Esophagus (tissue), 2 donors: ENCODE measurements at regions not wholly inside any gene's neighbourhood (a gene's known extent, or its start where the extent isn't known, plus 50 kb on each side); places are given as distances from the start of the nearest gene placed in this dataset.

Source experiments
- H3K27ac ChIP-seq, 2 donors: one replicate each; pipeline ENCODE4 v1.5.1; 2013; ENCODE audit warnings: low read depth in 2 of 2, mild to moderate bottlenecking in 2 of 2, inconsistent platforms in 1 of 2, low read length in 1 of 2, moderate library complexity in 1 of 2
- H3K27me3 ChIP-seq, 2 donors: one replicate each; pipeline ENCODE4 v1.6.1; 2013; ENCODE audit warnings: low read length in 2 of 2, control low read depth in 1 of 2, mild to moderate bottlenecking in 1 of 2; ENCODE audit not compliant: insufficient read depth in 2 of 2, control insufficient read depth in 1 of 2
- H3K36me3 ChIP-seq, 2 donors: one replicate each; pipeline ENCODE4 v1.6.1; 2013; ENCODE audit warnings: low read length in 1 of 2; ENCODE audit not compliant: control insufficient read depth in 2 of 2, insufficient read depth in 2 of 2
- H3K4me1 ChIP-seq, 2 donors: one replicate each; pipeline ENCODE4 v1.6.1; 2013; ENCODE audit warnings: low read length in 1 of 2; ENCODE audit not compliant: control insufficient read depth in 2 of 2, insufficient read depth in 2 of 2
- H3K4me3 ChIP-seq, 2 donors: one replicate each; pipeline ENCODE4 v1.5.1; 2013; ENCODE audit warnings: low read length in 2 of 2, mild to moderate bottlenecking in 2 of 2, low read depth in 1 of 2, moderate library complexity in 1 of 2
- H3K9me3 ChIP-seq, 2 donors: one replicate each; pipeline ENCODE4 v1.6.1; 2013; ENCODE audit warnings: mild to moderate bottlenecking in 2 of 2, low read depth in 1 of 2, low read length in 1 of 2, moderate library complexity in 1 of 2; ENCODE audit not compliant: control insufficient read depth in 2 of 2, insufficient read depth in 1 of 2
- WGBS, 2 donors: extraction: QIAGEN DNeasy Blood & Tissue Kit; methylation state at CpG; one replicate each; pipeline ENCODE4 v1.1.7; 2013; 5-methylcytosine and 5-hydroxymethylcytosine counted together
- donor health status: healthy with polysubstance abuse.
- donor health status: Bipolar disorder and iron deficiency.

- 60 to 70% methylated on average over 8 of the region's 8 CpGs for WGBS, 2 donors
- Histone ChIP-seq H3K27me3 (no peaks in the 10 kb centered on the region), H3K27ac (no peak overlapping the region), H3K36me3 (no peaks in the 10 kb centered on the region), H3K9me3 (no peaks in the 10 kb centered on the region), H3K4me1 (no peaks in the 10 kb centered on the region), H3K4me3 (no peak overlapping the region)
Measured at GRCh38 chr18:11512096-11513025, 97.0 kb upstream of the SLC35G4 start.

GRCh38 chr18:11511434-11512095 lies 97.8 kb upstream of the SLC35G4 start:
- Histone ChIP-seq H3K4me1 (no peaks in the 10 kb centered on the region), H3K27ac (no peak overlapping the region), H3K4me3 (no peak overlapping the region), H3K9me3 (no peaks in the 10 kb centered on the region), H3K36me3 (no peaks in the 10 kb centered on the region), H3K27me3 (no peaks in the 10 kb centered on the region)
- 76 to 77% methylated on average over 6 of the region's 6 CpGs for WGBS, 2 donors

- no peaks in the 10 kb centered on the region for H3K36me3 ChIP-seq
- no peaks in the 10 kb centered on the region for H3K27me3 ChIP-seq
- 75 to 78% methylated on average over 6 of the region's 6 CpGs for WGBS, 2 donors
- H3K4me1 ChIP-seq: no peaks in the 10 kb centered on the region
- H3K9me3 ChIP-seq: peaks cover 0 to 3% of the 10 kb centered on the region in 2 donors
- no peak overlapping the region for H3K4me3 ChIP-seq
- H3K27ac ChIP-seq: no peak overlapping the region
Measured at GRCh38 chr18:11506856-11507255, 102.5 kb upstream of the SLC35G4 start.

- Histone ChIP-seq H3K27ac (no peak overlapping the region), H3K4me3 (no peak overlapping the region), H3K36me3 (no peaks in the 10 kb centered on the region), H3K9me3 (peaks cover 0 to 3% of the 10 kb centered on the region in 2 donors), H3K4me1 (no peaks in the 10 kb centered on the region), H3K27me3 (no peaks in the 10 kb centered on the region)
- 59 to 61% methylated on average over 5 of the region's 5 CpGs for WGBS, 2 donors
Measured at GRCh38 chr18:11505993-11506392, 103.4 kb upstream of the SLC35G4 start.

GRCh38 chr18:11504962-11505361 lies 104.4 kb upstream of the SLC35G4 start:
- WGBS, 2 donors: 71 to 78% methylated on average over 6 of the region's 6 CpGs

GRCh38 chr18:11502368-11502767 lies 107.0 kb upstream of the SLC35G4 start:
- Histone ChIP-seq H3K27ac (no peak overlapping the region), H3K36me3 (no peaks in the 10 kb centered on the region), H3K4me3 (no peak overlapping the region), H3K4me1 (no peaks in the 10 kb centered on the region), H3K9me3 (peaks cover 0 to 3% of the 10 kb centered on the region in 2 donors), H3K27me3 (no peaks in the 10 kb centered on the region)
- 81 to 92% methylated on average over 1 of the region's 1 CpG for WGBS, 2 donors

More at GRCh38 chr18:11504962-11505361, 104.4 kb upstream of the SLC35G4 start:
- Histone ChIP-seq H3K27me3 (no peaks in the 10 kb centered on the region), H3K9me3 (peaks cover 0 to 3% of the 10 kb centered on the region in 2 donors), H3K4me3 (no peak overlapping the region), H3K36me3 (no peaks in the 10 kb centered on the region), H3K27ac (no peak overlapping the region), H3K4me1 (no peaks in the 10 kb centered on the region)

GRCh38 chr18:11501352-11501751 lies 108.0 kb upstream of the SLC35G4 start:
- Histone ChIP-seq H3K9me3 (peaks cover 0 to 3% of the 10 kb centered on the region in 2 donors), H3K27ac (no peak overlapping the region), H3K27me3 (no peaks in the 10 kb centered on the region), H3K4me3 (no peak overlapping the region), H3K36me3 (no peaks in the 10 kb centered on the region), H3K4me1 (no peaks in the 10 kb centered on the region)
- WGBS, 2 donors: 72 to 78% methylated on average over 4 of the region's 4 CpGs

- no peaks in the 10 kb centered on the region for H3K36me3 ChIP-seq
- H3K9me3 ChIP-seq: peaks cover 0 to 3% of the 10 kb centered on the region in 2 donors
- WGBS, 2 donors: 37 to 41% methylated on average over 8 of the region's 8 CpGs
- H3K4me3 ChIP-seq: no peak overlapping the region
- no peaks in the 10 kb centered on the region for H3K4me1 ChIP-seq
- no peak overlapping the region for H3K27ac ChIP-seq
- no peaks in the 10 kb centered on the region for H3K27me3 ChIP-seq
Measured at GRCh38 chr18:11500153-11501122, 109.0 kb upstream of the SLC35G4 start.

GRCh38 chr18:11498821-11499220 lies 110.6 kb upstream of the SLC35G4 start:
- WGBS, 2 donors: 67 to 69% methylated on average over 1 of the region's 1 CpG
- Histone ChIP-seq H3K27me3 (no peaks in the 10 kb centered on the region), H3K27ac (no peak overlapping the region), H3K36me3 (no peaks in the 10 kb centered on the region), H3K9me3 (no peaks in the 10 kb centered on the region), H3K4me3 (no peak overlapping the region), H3K4me1 (no peaks in the 10 kb centered on the region)
